SK-N-DZ (cell line): ENCODE measurements at regions not wholly inside any gene's neighbourhood (a gene's known extent, or its start where the extent isn't known, plus 50 kb on each side); places are given as distances from the start of the nearest gene placed in this dataset.

ENCODE experiments used
- DNase-seq: peaks from one replicate; pipeline ENCODE4 v3.0.0-alpha.2; 2015; ENCODE audit warnings: low spot score

GRCh38 chr5:107325866-107326265 lies 344.9 kb downstream of the EFNA5 start:
- DNase-seq: no peak

DNA sequence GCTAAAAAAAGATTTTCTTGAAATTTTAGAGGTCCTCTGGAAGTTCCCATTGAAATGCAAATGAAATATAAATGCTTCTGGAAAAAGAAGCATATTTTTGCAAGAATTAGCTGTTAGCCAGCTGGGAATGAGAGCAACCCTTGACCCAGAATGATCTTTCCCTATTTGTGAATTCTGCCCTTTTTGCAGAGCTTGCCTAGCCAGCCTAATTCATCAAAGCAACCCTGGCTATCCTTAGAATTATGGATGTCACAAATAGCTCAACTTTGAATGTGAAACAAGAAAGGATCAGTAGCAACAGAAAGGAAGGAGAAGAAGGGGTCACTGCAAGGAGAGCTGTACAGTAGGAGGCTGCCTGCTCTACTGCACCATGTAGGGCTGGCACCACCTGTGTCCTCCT lies 345.9 kb downstream of the EFNA5 start:
- DNase-seq: no peak

- DNase-seq: no peak
These were observed 346.7 kb downstream of the EFNA5 start for GRCh38 chr5:107324071-107324470.

GRCh38 chr5:107323536-107323935 lies 347.2 kb downstream of the EFNA5 start:
- DNase-seq: no peak

DNA sequence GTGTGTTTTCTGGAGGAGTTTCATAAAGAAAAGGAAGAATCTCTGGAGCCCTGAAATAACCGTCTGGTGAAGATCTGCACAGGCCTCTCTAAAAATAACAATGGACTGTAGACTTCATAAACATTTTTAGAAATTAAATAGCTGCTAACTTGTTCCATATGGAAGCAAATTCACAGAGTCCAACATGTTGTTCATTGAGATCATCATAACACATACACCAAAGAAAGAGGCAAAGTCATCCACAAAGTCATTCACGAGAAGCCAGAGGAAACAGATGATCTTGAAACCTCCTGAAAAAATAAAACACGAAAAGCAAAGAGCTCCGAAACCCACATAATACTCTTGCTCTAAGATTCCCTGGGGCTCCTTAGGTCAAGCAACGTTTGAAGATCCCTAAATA lies 347.8 kb downstream of the EFNA5 start:
- no peak for DNase-seq

DNA sequence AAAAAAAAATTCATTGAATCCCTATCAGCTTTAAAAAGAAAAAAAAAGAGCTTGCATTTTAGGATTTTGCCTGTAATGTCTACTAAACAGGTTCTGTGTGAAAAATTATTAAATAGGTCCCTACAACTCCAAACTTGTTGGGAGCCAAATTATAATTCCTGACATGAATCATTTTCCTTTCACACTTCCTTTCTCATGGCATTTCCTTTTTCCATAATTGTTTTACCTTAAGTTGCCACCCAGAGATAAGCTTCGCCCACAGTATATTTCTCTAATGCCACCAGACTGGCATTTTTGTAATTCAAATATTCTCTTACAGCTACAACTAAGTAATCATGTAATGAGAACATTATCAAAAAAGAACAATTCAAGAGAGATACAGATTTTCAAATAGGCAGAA lies 348.8 kb downstream of the EFNA5 start:
- no peak for DNase-seq

DNA sequence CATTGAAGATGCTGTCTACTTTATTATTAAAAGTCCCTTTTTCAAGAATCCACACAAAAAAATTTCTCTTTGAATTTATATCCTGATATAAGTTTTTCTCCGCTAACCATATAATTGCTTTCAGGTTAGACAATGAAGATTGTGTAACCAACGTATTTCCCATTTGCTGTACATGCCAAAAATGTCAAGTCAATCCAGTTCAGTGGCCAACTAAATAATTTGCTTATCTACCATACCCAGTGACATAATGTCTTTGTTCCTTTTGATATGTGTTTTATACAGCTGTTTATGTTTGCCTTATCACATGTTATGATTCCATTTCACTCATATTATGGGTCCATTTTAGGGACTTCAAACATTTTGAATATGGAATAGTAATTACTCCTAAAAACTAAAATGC lies 349.9 kb downstream of the EFNA5 start:
- DNase-seq: no peak

GRCh38 chr5:107320376-107320775 lies 350.4 kb downstream of the EFNA5 start:
- DNase-seq: no peak

- no peak for DNase-seq
These were observed 350.8 kb downstream of the EFNA5 start for GRCh38 chr5:107319901-107320300.

GRCh38 chr5:107314330-107314729 lies 356.4 kb downstream of the EFNA5 start:
- DNase-seq: no peak

DNA sequence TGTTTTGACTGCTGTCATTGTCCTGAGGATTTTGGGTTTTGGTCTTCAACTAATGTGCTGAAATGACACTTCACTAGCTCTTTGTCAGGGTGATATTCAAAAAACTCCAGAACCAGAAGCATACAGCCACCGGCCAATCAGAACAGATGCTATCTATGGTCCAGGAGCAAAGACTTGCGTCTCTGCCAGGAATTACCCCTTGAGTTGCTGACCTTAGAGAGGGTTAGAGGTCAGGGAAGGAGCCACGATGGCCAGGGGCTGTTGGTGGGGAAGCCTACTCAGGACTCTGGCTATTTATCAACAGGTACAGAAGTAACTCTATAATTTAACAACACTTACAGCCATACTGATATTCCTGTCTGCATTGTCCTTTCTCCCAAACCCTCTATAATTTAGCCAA lies 356.8 kb downstream of the EFNA5 start:
- DNase-seq: no peak

DNA sequence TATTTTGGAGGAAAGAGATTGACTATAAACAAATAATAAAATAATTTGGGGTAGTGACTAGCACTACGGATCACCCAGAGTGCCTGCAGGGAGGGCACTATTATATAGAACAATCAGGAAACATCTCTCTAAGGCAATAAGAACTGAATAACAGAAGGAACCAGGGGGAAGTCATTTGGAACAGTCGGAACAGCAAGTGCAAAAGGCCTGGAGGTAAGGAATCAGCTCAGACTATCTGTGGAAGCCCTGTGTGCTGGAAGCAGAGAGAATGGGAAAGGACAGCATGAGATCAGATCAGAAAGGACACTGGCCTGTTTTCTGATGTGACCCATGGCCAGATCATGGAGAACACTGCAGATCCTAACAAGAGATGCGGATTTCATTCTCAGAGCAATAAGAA lies 357.6 kb downstream of the EFNA5 start:
- no peak for DNase-seq

- no peak for DNase-seq
These were observed 360.6 kb downstream of the EFNA5 start for GRCh38 chr5:107310181-107310580.

- DNase-seq: no peak
These were observed 364.1 kb downstream of the EFNA5 start for GRCh38 chr5:107306594-107306993.

- no peak for DNase-seq
These were observed 364.7 kb downstream of the EFNA5 start for GRCh38 chr5:107306002-107306401.

DNA sequence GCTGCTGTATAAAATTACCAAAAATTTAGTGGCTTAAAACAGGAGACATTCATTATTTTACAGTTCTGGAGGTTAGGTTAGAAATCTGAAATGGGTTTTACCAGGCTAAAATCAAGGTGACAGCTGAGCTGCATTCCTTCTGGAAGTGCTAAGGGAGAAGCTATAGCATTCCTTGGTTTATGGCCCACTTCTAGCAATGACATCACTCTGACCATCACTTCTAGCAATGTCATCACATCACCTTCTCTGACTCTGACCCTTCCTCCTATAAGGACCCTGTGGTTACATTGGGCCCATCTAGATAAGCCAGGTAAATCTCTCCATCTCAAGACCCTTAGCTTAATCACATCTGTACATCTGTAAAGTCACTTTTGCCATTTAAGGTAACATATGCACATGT lies 366.1 kb downstream of the EFNA5 start:
- no peak for DNase-seq

DNA sequence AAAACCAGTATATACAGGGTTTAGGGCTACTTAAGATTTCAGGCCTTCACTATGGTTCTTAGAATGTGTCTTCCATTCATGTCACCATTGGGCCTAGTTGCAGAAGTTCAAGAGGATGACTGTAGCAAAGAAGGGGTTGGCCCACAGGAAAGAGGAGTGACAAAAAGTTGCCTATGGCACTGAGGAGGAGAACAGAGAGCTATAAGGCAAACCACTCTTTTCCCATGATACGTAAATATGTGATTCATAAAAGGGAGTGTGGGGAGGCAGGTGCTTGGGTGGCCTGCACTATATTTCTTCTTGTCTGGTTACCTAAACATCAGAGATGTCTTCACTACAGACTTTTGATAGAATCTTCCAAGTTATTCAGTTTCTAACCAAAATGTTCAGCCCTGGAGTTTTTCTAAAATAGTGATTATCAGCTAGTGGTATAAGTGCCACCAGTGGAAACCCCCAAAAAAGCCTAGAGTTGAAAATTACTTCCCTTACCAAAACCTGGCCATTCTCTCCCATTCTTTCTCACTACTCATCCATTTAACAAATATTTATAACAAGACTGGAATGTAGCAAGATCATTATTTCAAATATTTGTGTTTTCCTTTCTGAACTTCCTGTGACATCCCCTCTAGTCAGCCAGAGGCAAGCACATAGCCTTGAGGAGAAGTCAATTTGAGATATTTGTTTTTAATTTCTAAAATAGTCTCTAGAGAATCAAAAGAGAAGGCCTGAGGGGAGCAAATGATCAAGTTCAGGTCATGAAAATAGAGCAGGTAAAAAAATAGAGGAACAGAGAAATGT lies 367.4 kb downstream of the EFNA5 start:
- DNase-seq: no peak

- no peak for DNase-seq
These were observed 368.3 kb downstream of the EFNA5 start for GRCh38 chr5:107302441-107302840.

- DNase-seq: no peak
These were observed 368.7 kb downstream of the EFNA5 start for GRCh38 chr5:107301999-107302398.

GRCh38 chr5:107300721-107301327 lies 369.9 kb downstream of the EFNA5 start:
- no peak for DNase-seq

- no peak for DNase-seq
These were observed 374.2 kb downstream of the EFNA5 start for GRCh38 chr5:107296572-107296971.

DNA sequence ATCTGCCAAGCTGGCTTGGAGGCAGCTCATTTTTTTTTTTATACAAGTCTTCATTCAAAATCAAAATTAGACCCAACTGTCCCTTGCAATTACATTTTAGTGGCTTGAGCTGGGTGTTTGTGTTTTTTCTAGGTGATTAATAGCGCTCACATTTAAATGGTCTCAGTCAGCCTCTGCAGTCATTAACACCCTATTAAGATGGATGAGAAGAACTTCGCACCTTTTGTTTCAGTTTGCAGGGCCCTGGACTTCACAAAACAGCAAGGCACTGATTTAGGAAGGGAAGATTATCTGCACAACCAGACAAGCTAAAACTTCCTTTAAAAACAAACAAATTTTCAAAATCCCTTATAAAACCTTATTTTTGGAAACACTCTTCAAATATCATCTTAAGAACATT lies 374.8 kb downstream of the EFNA5 start:
- no peak for DNase-seq

DNA sequence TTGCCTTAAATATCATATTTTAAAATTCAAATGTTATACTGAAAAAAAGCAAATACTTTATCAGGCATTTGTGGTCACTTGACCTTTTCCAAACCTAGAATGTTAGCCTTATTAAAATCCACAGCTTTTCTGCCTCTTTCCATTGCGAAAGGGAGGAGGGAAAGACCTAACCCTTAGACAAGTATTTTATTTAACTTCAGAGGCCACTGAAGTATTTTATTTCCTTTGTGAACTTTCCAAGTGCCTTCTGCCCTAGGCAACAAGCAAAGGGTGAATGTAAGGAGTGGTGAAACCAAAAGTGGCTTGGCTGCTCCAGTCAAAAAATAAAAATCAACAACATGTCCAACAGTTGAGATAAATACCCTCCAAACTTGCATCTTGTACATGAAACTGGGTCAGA lies 376.1 kb downstream of the EFNA5 start:
- no peak for DNase-seq

- DNase-seq: no peak
These were observed 376.6 kb downstream of the EFNA5 start for GRCh38 chr5:107294211-107294550.
